Brain microvascular endothelial cell (primary cell): ENCODE measurements at regions not wholly inside any gene's neighbourhood (a gene's known extent, or its start where the extent isn't known, plus 50 kb on each side); places are given as distances from the start of the nearest gene placed in this dataset.

Experiments
- DNase-seq: peaks from one replicate; pipeline ENCODE4 v3.0.0-alpha.2; 2020
- H3K27ac ChIP-seq: fragments of 250-450 bp; sonication (Bioruptor Pico); 2 replicates; pipeline ENCODE4 v1.5.1; 2020; ENCODE audit warnings: mild to moderate bottlenecking, moderate library complexity
- H3K27me3 ChIP-seq: fragments of 250-450 bp; sonication (Bioruptor Pico); replicated peaks from 2 replicates; pipeline ENCODE4 v1.5.1; 2020; ENCODE audit warnings: mild to moderate bottlenecking
- H3K36me3 ChIP-seq: fragments of 250-450 bp; sonication (Bioruptor Pico); replicated peaks from 2 replicates; pipeline ENCODE4 v1.5.1; 2020; ENCODE audit warnings: mild to moderate bottlenecking
- H3K4me3 ChIP-seq: 2 replicates; pipeline ENCODE4 v1.5.1; 2011; ENCODE audit warnings: low read depth, mild to moderate bottlenecking, control low read depth, low read length, moderate library complexity
- CTCF ChIP-seq: IDR thresholded peaks from 2 replicates; pipeline ENCODE4 v1.5.1; 2011; ENCODE audit warnings: low read depth, mild to moderate bottlenecking, moderate library complexity, low read length, control low read depth, inconsistent platforms; ENCODE audit errors: missing control alignments
- in situ Hi-C: cut with HindIII; loops from 2 replicates; pipeline ENCODE4 v1.10.0; 2017; ENCODE audit warnings: low sequenced_read_pairs, low pct_ligation_motif_present

GRCh38 chr22:49521787-49522224 lies 305.9 kb downstream of the BRD1 start:
- TF ChIP-seq CTCF = no peak
- no peak overlapping the region for H3K27ac ChIP-seq
- in situ Hi-C loops = no loop called here
- no peaks in the 10 kb centered on the region for H3K36me3 ChIP-seq
- H3K27me3 ChIP-seq = no peaks in the 10 kb centered on the region
- DNase-seq = no peak
- no peak overlapping the region for H3K4me3 ChIP-seq

- Histone ChIP-seq H3K27ac (no peak overlapping the region), H3K4me3 (no peak overlapping the region), H3K27me3 (no peaks in the 10 kb centered on the region), H3K36me3 (no peaks in the 10 kb centered on the region)
- in situ Hi-C loops = no loop called here
- TF ChIP-seq CTCF = no peak
- no peak for DNase-seq
These were observed 308.4 kb downstream of the BRD1 start for GRCh38 chr22:49519117-49519737.

GRCh38 chr22:49518436-49518970 lies 309.2 kb downstream of the BRD1 start:
- in situ Hi-C loops = no loop called here
- DNase-seq = no peak
- no peaks in the 10 kb centered on the region for H3K27me3 ChIP-seq
- no peak overlapping the region for H3K4me3 ChIP-seq
- H3K36me3 ChIP-seq = no peaks in the 10 kb centered on the region
- H3K27ac ChIP-seq = no peak overlapping the region
- TF ChIP-seq CTCF = no peak

- no peak for TF ChIP-seq CTCF
- in situ Hi-C loops = no loop called here
- Histone ChIP-seq H3K27ac (no peak overlapping the region), H3K27me3 (no peaks in the 10 kb centered on the region), H3K4me3 (no peak overlapping the region), H3K36me3 (no peaks in the 10 kb centered on the region)
- DNase-seq = no peak
These were observed 309.9 kb downstream of the BRD1 start for GRCh38 chr22:49517667-49518185.

- no peaks in the 10 kb centered on the region for H3K27me3 ChIP-seq
- H3K4me3 ChIP-seq = no peak overlapping the region
- no peak for DNase-seq
- H3K27ac ChIP-seq = no peak overlapping the region
- in situ Hi-C loops = no loop called here
- no peaks in the 10 kb centered on the region for H3K36me3 ChIP-seq
- no peak for TF ChIP-seq CTCF
These were observed 310.5 kb downstream of the BRD1 start for GRCh38 chr22:49517211-49517610.

GRCh38 chr22:49515475-49515874 lies 312.2 kb downstream of the BRD1 start:
- TF ChIP-seq CTCF = no peak
- no peak for DNase-seq
- Histone ChIP-seq H3K27me3 (no peaks in the 10 kb centered on the region), H3K36me3 (no peaks in the 10 kb centered on the region), H3K4me3 (no peak overlapping the region), H3K27ac (no peak overlapping the region)
- in situ Hi-C loops = no loop called here
